IPS DF 19.7 (cell line): ENCODE measurements at regions not wholly inside any gene's neighbourhood (a gene's known extent, or its start where the extent isn't known, plus 50 kb on each side); places are given as distances from the start of the nearest gene placed in this dataset.
"Not testable (repeated sequence)": the region's sequence is repeated elsewhere in the genome, so short reads cannot be mapped to it uniquely, and the experiment has no call there.

Experiments
- DNase-seq: peaks from one replicate; pipeline ENCODE4 v3.0.0-alpha.2; 2013; ENCODE audit warnings: low read depth, low spot score

DNA sequence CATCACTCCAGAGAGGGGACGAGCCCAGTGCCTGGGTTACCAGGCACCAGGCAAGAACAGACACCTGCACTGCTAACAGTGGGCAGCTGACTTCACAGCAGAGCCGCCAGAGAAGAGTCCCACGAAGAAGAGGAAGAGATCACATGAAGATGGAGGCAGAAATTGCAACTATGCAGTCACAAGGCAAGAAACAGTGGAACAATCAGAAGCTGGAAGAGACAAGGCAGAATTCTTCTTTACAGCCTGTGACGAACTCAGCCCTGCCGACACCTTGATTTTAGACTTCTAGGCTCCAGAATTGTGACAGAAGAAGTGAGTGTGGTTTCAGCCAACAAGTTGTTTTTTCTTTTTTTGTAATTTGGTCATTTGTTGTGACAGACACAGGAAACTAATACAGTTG, 59.2 kb downstream of the IL12A start:
- no peak for DNase-seq

DNA sequence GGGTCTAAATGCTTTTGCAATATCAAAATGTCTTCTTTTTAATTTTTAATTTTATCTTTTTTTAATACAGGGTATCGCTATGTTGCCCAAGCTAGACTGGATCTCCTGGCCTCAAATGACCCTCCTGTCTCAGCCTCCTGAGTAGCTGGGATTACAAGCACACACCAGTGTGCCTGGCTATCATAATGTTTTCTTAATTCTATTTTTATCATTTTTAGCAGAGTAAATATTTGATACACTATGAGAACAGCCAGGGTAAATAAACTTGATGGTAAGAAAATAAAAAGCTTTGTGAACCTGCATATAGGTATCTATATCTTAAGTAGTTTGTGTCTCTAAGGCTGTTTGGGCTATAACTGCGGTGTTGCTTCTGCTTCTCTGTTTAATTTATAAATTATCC, 60.4 kb downstream of the IL12A start:
- DNase-seq, result no peak

DNA sequence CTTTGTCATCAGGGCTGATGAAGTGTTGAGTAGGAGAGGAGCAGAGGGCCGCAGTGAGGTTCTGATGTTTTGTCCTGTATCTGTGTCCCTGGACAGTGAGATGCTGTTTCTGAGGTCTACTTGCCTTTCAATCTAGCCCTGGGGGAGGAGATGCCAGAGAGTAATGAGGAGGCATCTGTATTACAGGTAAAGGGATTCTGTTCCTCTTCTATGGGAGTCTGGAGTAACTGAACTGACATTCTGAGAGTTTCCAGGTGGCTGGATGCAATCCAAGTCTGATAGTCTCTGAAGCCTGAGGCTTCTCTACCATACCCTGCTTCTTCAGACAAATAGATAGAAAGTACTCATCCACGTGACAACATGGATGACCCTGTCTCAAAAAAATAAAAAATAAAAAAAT, 60.9 kb downstream of the IL12A start:
- DNase-seq, result no peak

- no peak for DNase-seq
These were observed 61.4 kb downstream of the IL12A start for GRCh38 chr3:160049988-160050387.

DNA sequence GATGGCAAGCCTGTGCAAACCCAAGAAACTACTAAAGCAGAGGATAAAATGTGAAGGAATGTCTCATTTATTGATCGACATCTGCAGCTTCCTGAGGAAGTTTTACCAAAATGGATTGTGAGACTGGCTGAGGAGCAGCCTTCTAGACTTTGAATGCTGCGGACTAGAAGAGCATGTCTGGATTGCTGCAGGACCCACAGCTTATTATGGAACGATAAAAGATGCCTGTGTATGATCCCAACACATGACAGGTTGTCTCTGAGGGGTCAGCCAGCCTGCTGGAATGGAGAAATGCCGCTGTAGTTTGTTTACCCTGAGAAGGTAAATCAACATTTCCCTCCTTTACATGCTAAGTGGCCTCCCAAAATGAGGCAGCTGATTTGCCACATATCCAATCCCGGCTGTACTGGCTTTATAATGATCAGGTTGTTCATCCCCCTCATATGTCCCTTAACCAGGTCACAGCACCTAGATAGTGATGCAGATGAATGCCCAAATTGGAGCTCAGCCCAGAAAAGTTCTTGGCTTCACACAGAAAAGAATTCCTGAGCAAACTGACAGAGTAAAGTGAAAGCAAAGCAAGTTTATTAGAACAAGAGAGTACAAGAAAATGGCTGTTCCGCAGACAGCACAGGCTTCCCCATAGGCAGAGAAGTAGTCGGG, 63.9 kb downstream of the IL12A start:
- no peak for DNase-seq

- DNase-seq, result no peak
These were observed 64.4 kb downstream of the IL12A start for GRCh38 chr3:160053048-160053391.

DNA sequence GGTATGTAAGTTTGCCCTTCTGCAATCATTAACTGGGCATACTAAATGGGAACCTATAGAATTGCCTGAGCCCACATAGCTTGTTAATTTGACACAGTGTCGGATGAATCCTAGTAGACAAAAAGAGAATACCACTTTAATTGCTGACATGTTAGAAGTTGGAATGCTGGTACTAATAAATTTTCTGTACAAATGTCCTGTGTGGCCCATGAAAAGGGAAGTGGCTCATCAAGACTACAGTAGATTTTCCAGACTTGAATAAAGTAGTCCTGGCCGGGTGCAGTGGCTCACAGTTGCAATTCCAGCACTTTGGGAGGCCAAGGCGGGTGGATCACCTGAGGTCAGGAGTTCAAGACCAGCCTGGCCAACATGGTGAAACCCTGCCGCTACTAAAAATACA, 66.2 kb downstream of the IL12A start:
- not testable (repeated sequence) for DNase-seq

GRCh38 chr3:160055659-160056058, 67.0 kb downstream of the IL12A start:
- DNase-seq, result no peak

DNA sequence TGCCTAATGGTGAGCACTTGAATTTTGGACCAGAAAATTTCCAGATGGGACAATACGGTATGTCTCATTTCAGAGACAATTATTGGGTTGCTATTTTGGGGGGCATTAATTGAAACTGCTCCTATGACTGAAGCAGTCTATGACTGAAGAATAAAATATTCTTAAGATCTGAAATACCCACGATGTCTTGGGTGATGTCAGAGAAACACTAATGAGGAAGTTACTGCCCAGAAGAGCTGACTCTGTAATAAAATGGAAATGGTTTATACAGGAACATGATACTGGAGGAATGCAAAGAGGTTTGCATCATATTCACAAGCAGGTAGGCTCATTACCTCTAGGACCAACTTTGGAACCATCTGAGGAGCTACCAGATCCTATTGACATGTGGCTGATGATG, 68.7 kb downstream of the IL12A start:
- no peak for DNase-seq

DNA sequence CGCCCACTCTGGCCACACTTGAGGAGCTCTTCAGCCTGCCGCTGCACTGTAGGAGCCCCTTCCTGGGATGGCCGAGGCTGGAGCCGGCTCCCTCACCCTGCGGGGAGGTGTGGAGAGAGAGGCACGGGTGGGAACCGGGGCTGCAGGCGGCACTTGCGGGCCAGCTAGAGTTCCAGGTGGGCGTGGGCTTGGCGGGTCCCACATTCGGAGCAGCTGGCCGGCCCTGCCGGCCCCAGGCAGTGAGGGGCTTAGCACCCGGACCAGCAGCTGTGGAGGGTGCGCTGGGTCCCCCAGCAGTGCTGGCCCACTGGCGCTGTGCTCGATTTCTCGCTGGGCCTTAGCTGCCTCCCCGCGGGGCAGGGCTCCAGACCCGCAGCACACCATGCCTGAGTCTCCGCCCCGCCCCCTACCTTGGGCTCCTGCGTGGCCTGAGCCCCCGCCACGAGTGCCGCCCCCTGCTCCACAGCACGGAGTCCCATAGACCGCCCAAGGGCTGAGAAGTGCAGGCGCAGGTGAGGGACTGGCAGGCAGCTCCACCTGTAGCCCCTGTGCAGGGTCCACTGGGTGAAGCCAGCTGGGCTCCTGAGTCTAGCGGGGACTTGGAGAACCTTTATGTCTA, 71.9 kb downstream of the IL12A start:
- no peak for DNase-seq

- no peak for DNase-seq
These were observed 72.9 kb downstream of the IL12A start for GRCh38 chr3:160061525-160061924.

DNA sequence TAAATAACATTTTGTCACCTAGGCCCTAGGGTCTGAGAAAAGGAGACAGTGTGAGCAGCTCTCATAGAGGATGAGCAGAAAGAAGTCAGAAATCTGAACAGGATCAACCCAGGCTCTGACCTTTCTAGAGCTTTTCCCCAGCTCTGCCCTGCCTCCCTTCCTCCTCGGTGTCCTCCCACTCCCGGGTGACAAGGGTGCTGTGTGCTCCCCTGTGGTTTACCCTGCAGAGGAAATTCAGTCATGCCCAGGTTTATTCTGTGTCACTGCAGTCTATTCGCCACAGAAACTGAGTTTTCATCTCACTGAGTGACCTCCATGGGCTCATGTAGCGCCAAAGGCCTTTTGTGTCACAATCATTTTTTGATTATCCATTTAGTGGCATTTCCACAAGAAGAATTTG, 76.6 kb downstream of the IL12A start:
- no peak for DNase-seq

GRCh38 chr3:160065786-160066185, 77.2 kb downstream of the IL12A start:
- no peak for DNase-seq

DNA sequence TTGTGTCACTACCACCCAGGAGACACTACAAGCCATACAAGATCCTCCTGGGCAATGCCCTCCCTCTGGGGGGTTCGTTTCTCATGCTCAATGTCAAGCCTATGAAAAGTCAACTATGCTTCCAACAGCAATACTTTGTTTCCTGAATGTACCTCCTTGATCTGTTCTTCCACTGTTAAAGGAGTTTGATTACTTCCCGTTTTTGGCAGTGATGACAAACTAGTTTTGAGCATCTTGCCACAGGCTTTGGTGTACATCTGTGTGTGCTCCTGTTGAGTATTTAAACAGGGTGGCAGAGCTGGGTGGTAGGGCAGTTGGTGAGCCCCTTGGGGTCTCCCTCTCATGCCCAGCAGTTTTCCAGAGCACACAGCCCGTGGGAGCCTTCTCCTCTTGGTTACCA, 81.4 kb downstream of the IL12A start:
- no peak for DNase-seq

DNA sequence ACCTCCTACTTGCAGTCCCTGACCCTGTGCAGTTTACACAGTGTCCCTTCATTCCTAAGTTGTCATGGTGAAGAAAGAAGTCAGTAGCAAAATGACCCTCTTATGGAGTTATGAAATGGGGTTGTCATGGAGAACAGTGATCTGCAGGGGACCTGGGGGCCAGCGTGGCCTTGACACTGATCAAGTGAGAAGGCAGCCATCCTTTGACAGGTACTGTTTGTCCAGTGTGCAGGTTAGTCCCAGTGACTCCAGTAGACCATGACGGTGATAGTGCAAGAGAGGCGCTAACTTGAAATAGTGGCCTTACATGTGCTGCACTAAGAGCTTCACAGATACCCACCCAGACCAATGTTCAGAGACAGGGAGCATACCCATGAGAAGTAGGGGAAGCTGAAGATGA, 87.9 kb downstream of the IL12A start:
- no peak for DNase-seq

DNA sequence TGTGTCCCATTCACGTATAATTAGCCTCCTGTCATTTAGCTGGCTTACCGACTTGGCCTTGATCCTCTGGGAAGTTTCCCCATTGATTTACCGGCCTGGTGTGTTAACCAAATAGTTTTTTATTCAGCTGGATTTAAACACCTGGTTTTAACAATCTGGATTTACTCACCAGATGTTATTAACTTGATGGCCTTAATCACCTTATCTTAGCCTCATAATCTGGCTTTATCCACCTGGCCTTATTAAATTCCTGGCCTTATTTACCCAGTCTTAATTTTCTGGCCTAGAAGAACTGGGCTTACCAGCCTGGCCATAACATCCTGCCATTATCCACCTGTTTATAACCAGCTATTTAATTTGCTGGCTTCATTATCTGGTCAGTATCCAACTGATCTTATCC, 89.9 kb downstream of the IL12A start:
- DNase-seq, result no peak

DNA sequence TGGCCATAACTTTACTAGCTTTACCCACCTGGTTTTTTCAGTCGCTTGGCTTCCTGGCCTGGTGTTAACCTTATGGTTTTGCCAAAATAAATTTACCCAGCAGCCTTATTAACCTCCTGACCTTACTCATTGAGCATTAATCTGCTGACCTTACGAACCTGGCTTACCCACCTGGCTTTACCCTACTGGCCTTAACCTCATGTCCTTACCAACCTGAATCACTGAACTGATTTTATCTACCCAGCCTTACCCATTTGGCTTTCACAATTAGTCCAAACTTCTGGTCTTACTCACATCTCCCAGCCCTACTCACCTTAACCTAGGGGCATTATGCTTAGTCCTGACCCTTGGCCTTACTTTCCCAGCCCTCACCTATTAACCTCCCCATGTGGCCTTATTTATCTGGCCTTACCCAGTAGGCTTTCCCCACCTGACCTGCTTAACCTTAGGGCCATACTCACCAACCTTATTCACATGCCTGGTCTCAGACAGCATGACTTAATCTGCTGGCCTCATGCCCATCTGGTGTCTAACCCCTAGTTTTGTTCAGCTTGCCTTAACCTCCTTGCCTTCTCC, 93.4 kb downstream of the IL12A start:
- DNase-seq, result no peak

DNA sequence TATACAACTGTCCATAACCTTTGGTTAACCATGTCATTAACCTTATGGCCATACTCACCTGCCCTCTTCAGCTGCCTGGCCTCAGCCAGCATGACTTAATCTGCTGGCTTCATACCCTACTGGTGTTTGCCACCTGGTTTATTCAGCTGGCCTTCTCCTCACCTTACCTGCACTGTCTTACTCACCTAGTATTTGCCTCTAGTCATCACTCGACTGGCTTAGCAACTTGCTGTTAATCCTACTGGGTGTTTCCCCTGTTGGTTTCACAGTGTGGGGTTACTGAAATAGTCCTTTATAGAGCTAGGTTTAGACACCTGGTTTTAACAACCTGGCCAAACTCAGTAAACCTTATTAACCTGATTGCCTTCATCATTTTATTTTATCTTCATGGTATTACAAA, 96.4 kb downstream of the IL12A start:
- DNase-seq, result no peak

GRCh38 chr3:160088492-160089137, 100.0 kb downstream of the IL12A start:
- DNase-seq, result no peak

DNA sequence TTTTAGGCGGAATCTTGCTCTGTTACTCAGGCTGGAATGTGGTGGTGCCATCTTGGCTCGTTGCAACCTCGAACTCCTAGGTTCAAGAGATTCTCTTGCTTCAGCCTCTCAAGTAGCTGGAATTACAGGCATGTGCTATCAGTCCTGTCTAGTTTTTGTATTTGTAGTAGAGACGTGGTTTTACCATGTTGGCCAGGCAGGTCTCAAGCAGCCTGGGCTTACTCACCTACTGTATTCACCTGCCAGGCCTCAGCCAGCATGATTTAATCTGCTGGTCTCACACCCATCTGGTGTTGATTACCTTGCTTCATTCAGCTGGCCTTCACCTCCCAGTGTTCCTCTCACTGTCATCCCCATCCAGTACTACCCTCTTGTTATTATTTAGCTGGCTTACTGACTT, 102.0 kb downstream of the IL12A start:
- DNase-seq, result no peak

DNA sequence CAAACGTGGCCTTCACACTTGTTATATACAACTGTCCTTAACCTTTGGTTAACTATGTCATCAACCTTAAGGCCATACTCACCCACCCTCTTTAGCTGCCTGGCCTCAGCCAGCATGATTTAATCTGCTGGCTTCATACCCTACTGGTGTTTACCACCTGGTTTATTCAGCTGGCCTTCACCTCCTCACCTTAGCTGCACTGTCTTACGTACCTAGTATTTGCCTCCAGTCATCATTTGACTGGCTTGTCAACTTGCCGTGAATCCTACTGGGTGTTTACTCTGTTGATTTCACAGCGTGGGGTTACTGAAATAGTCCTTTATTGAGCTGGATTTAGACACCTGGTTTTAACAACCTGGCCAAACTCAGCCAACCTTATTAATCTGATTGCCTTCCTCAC, 102.8 kb downstream of the IL12A start:
- no peak for DNase-seq

DNA sequence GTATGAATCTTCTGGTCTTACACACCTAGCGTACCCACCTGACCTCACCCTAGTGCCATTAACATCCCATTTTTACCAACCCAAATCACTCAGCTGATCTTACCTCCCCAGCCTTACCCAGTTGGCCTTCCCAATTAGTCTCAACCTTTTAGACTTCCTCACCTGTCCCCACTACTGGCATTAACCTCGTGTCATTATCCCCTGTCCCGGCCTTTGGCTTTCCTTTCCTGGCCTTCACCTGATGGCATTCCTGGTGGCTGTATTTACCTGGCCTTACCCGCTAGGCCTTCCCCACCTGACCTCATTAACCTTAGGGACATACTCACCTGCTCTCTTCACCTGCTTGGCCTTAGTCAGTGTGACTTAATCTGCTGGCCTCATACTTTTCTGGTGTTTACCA, 104.1 kb downstream of the IL12A start:
- no peak for DNase-seq

GRCh38 chr3:160094562-160094961, 105.9 kb downstream of the IL12A start:
- DNase-seq, result no peak
